Gastroesophageal sphincter (tissue), 4 donors: ENCODE measurements at regions not wholly inside any gene's neighbourhood (a gene's known extent, or its start where the extent isn't known, plus 50 kb on each side); places are given as distances from the start of the nearest gene placed in this dataset.
"Not testable (repeated sequence)": the region's sequence is repeated elsewhere in the genome, so short reads cannot be mapped to it uniquely, and the experiment has no call there.

Experiments used
- ATAC-seq: fragments of 150-250 bp; one replicate; pipeline ENCODE4 v1.9.1; 2016; ENCODE audit warnings: mild to moderate bottlenecking, moderate library complexity
- H3K27ac ChIP-seq, 4 donors: fragments of 200-600 bp; sonication (generic) in 3 of 4; 1 replicate in 3 of 4; 2 replicates in 1 of 4; pipeline ENCODE4 v1.5.1; 2016 to 2019
- H3K27me3 ChIP-seq: fragments of 200-600 bp; sonication (generic); one replicate; pipeline ENCODE4 v1.5.1; 2019
- H3K36me3 ChIP-seq, 2 donors: fragments of 200-600 bp; sonication (generic); one replicate each; pipeline ENCODE4 v1.5.1; 2019; ENCODE audit warnings: control low read depth in 1 of 2
- H3K4me1 ChIP-seq, 3 donors: fragments of 200-600 bp; sonication (generic); 1 replicate in 2 of 3; 2 replicates in 1 of 3; pipeline ENCODE4 v1.5.1; 2016 to 2019; ENCODE audit warnings: control low read depth in 2 of 3
- H3K4me3 ChIP-seq, 2 donors: fragments of 200-600 bp; sonication (generic); one replicate each; pipeline ENCODE4 v1.5.1; 2019; ENCODE audit warnings: mild to moderate bottlenecking in 1 of 2, moderate library complexity in 1 of 2
- H3K9me3 ChIP-seq, 3 donors: fragments of 200-600 bp; sonication (generic); one replicate each; pipeline ENCODE4 v1.5.1; 2017 to 2019; ENCODE audit warnings: control low read depth in 2 of 3
- CTCF ChIP-seq, 4 experiments: fragments of 200-600 bp in 2 of 4; fragments of 450-650 bp in 2 of 4; sonication (generic) in 1 of 4; IDR thresholded peaks; one replicate each; pipeline ENCODE4 v1.5.1; 2017 to 2019; ENCODE audit warnings: antibody characterized with exemption in 4 of 4, mild to moderate bottlenecking in 2 of 4, moderate library complexity in 2 of 4
- EP300 ChIP-seq: sonication (generic); formaldehyde crosslinking; IDR thresholded peaks from one replicate; pipeline ENCODE4 v1.6.1; 2017; ENCODE audit warnings: antibody characterized with exemption, mild to moderate bottlenecking
- POLR2A ChIP-seq, 2 donors: fragments of 450-650 bp; IDR thresholded peaks; one replicate each; pipeline ENCODE4 v1.6.1; 2017; ENCODE audit warnings: antibody characterized with exemption in 2 of 2, mild to moderate bottlenecking in 2 of 2, moderate library complexity in 1 of 2
- POLR2AphosphoS5 ChIP-seq: sonication (generic); formaldehyde crosslinking; IDR thresholded peaks from one replicate; pipeline ENCODE4 v1.6.1; 2017; ENCODE audit warnings: antibody characterized with exemption
- WGBS, 2 donors: methylation state at CpG; one replicate each; pipeline ENCODE4 v1.1.5; 2018; ENCODE audit warnings: low coverage in 1 of 2; 5-methylcytosine and 5-hydroxymethylcytosine counted together

GRCh38 chr9:40909821-40910220 is 218.7 kb downstream of the FOXD4L6 start:
- Histone ChIP-seq H3K4me3 (no peak overlapping the region), H3K27ac (no peak overlapping the region), H3K4me1 (no peaks in the 10 kb centered on the region), H3K36me3 (no peaks in the 10 kb centered on the region), H3K27me3 (no peaks in the 10 kb centered on the region), H3K9me3 (peaks cover 13 to 100% (median 14%) of the 10 kb centered on the region in 3 donors)
- ATAC-seq, result no peak
- WGBS, 2 donors, result 70 to 83% methylated on average over 4 of the region's 4 CpGs
- no peak for TF ChIP-seq POLR2A (IDR thresholded peaks at IDR 0.05)
- no peak for TF ChIP-seq POLR2AphosphoS5
- no peak for TF ChIP-seq CTCF (IDR thresholded peaks at IDR 0.05)
- TF ChIP-seq EP300, result no peak

GRCh38 chr9:40909111-40909510 is 219.4 kb downstream of the FOXD4L6 start:
- WGBS, 2 donors, result 80 to 81% methylated on average over 8 of the region's 8 CpGs
- H3K9me3 ChIP-seq, result peaks cover 13 to 100% (median 17%) of the 10 kb centered on the region in 3 donors

GRCh38 chr9:40907657-40908624 is 220.5 kb downstream of the FOXD4L6 start:
- WGBS, 2 donors, result 65 to 68% methylated on average over 16 of the region's 16 CpGs
- Histone ChIP-seq H3K4me1 (no peaks in the 10 kb centered on the region), H3K9me3 (peaks cover 7 to 100% (median 18%) of the 10 kb centered on the region in 3 donors), H3K27me3 (no peaks in the 10 kb centered on the region), H3K27ac (no peak overlapping the region), H3K4me3 (no peak overlapping the region), H3K36me3 (no peaks in the 10 kb centered on the region)
- no peak for ATAC-seq
- no peak for TF ChIP-seq POLR2A (IDR thresholded peaks at IDR 0.05)
- TF ChIP-seq POLR2AphosphoS5, result no peak
- no peak for TF ChIP-seq CTCF (IDR thresholded peaks at IDR 0.05)
- TF ChIP-seq EP300, result no peak

More at GRCh38 chr9:40909111-40909510, 219.4 kb downstream of the FOXD4L6 start:
- ATAC-seq, H3K4me3 ChIP-seq, H3K36me3 ChIP-seq, H3K27me3 ChIP-seq, H3K4me1 ChIP-seq, H3K27ac ChIP-seq: not testable (repeated sequence)

GRCh38 chr9:40906879-40907278 is 221.6 kb downstream of the FOXD4L6 start:
- not testable (repeated sequence) for H3K27me3 ChIP-seq, H3K4me3 ChIP-seq, H3K27ac ChIP-seq, H3K4me1 ChIP-seq, H3K36me3 ChIP-seq
- ATAC-seq, result peak; percentile 34
- 53 to 74% methylated on average over 5 of the region's 5 CpGs for WGBS, 2 donors
- H3K9me3 ChIP-seq, result peaks cover 4 to 100% (median 17%) of the 10 kb centered on the region in 3 donors

GRCh38 chr9:40892315-40892714 is 236.2 kb downstream of the FOXD4L6 start:
- not testable (repeated sequence) for H3K27ac ChIP-seq, H3K36me3 ChIP-seq, H3K4me3 ChIP-seq, ATAC-seq, H3K4me1 ChIP-seq, H3K27me3 ChIP-seq
- peaks cover 2 to 100% (median 41%) of the 10 kb centered on the region in 3 donors for H3K9me3 ChIP-seq
- 50 to 70% methylated on average over 2 of the region's 2 CpGs for WGBS, 2 donors

- ATAC-seq, H3K27ac ChIP-seq, H3K27me3 ChIP-seq, H3K4me1 ChIP-seq, H3K36me3 ChIP-seq, H3K4me3 ChIP-seq: not testable (repeated sequence)
- 83 to 85% methylated on average over 9 to 11 of the region's 14 CpGs for WGBS, 2 donors
- H3K9me3 ChIP-seq, result peaks cover 5 to 100% (median 15%) of the 10 kb centered on the region in 3 donors
Observed at GRCh38 chr9:40885858-40886257, 242.6 kb downstream of the FOXD4L6 start.

GRCh38 chr9:40884902-40885490 is 243.5 kb downstream of the FOXD4L6 start:
- H3K9me3 ChIP-seq, result peaks cover 5 to 100% (median 8%) of the 10 kb centered on the region in 3 donors
- H3K4me3 ChIP-seq, H3K36me3 ChIP-seq, H3K27me3 ChIP-seq, H3K4me1 ChIP-seq, H3K27ac ChIP-seq: not testable (repeated sequence)
- WGBS, 2 donors, result 80 to 89% methylated on average over 3 to 7 of the region's 18 CpGs
- peak; percentile 28 for ATAC-seq
